ENCODE measurements at regions not wholly inside any gene's neighbourhood (a gene's known extent, or its start where the extent isn't known, plus 50 kb on each side); places are given as distances from the start of the nearest gene placed in this dataset.

DNA sequence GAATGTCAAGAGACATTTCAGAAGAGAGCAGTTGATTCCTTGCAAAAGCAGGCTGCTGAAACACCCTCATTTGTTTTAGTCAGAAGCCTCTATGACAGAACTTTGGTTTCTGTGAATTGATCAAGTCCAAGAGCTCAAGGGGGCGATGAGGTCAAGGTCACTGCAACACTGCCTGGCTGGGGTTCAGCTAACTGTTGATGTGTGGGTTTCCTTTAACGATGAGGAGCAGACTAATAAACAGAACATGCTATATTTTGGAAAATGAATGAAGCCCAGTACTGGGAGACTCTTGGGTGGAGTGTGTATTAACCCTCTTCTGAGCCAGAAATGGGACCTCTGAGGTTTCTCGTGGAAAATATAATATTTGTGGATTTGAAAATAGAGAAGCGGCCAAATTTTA, 109.3 kb downstream of the ZC3H11B start:
- Histone ChIP-seq H2BK120ac (replicated peaks; ENCODE audit: low read depth, low read length) (no peak overlapping the region), H4K20me1 (replicated peaks in 1 of 2; ENCODE audit: control insufficient read depth in 1 of 2, insufficient read depth in 2 of 2, low read length in 2 of 2) (no peaks in the 10 kb centered on the region), H3K14ac (ENCODE audit: insufficient read length) (no peak overlapping the region), H2BK12ac (ENCODE audit: low read depth, low read length) (no peak overlapping the region), H4K5ac (ENCODE audit: insufficient read length, low read depth, low read length) (no peak overlapping the region), H3K4me1 (replicated peaks in 1 of 4; ENCODE audit: control insufficient read depth in 3 of 4, insufficient read depth in 4 of 4, low read length in 3 of 4) (no peaks in the 10 kb centered on the region), H3K36me3 (ENCODE audit: control insufficient read depth in 2 of 4, insufficient read depth in 4 of 4, low read length in 3 of 4) (no peaks in the 10 kb centered on the region), H3K18ac (ENCODE audit: extremely low read depth, low read length) (no peak overlapping the region), H2BK20ac (ENCODE audit: low read length) (no peak overlapping the region), H4K8ac (ENCODE audit: extremely low read depth, insufficient read depth, low read length) (no peak overlapping the region), H3K79me2 (ENCODE audit: control insufficient read depth in 1 of 2, insufficient read depth in 2 of 2, low read length in 2 of 2) (no peaks in the 10 kb centered on the region), H3K4me2 (ENCODE audit: insufficient read depth in 1 of 2, low read depth in 2 of 2, low read length in 2 of 2) (no peak overlapping the region), H3K9me3 (ENCODE audit: insufficient read depth in 2 of 2, low read depth in 1 of 2, low read length in 1 of 2) (no peaks in the 10 kb centered on the region), H2AFZ (ENCODE audit: low read length) (no peak overlapping the region), H3K23me2 (ENCODE audit: low read depth, low read length) (no peaks in the 10 kb centered on the region), H3K4me3 (ENCODE audit: extremely low read depth in 1 of 4, insufficient read depth in 2 of 4, low read depth in 3 of 4, low read length in 4 of 4) (no peak overlapping the region), H3K79me1 (ENCODE audit: low read depth, low read length) (no peaks in the 10 kb centered on the region), H3K9ac (replicated peaks in 1 of 4; ENCODE audit: extremely low read depth in 1 of 4, low read depth in 3 of 4, low read length in 3 of 4) (no peak overlapping the region), H2AK5ac (ENCODE audit: low read depth, low read length) (no peak overlapping the region), H2BK5ac (ENCODE audit: low read depth, low read length) (no peak overlapping the region), H2BK15ac (ENCODE audit: low read length) (no peak overlapping the region), H3K4ac (replicated peaks; ENCODE audit: insufficient read length, low read depth, low read length) (no peak overlapping the region), H3K23ac (ENCODE audit: insufficient read length) (no peak overlapping the region), H4K91ac (replicated peaks; ENCODE audit: insufficient read length, low read length) (no peak overlapping the region), H3K27ac (ENCODE audit: low read depth, low read length) (no peak overlapping the region), H3K27me3 (replicated peaks in 1 of 4; ENCODE audit: control insufficient read depth in 3 of 4, extremely low read depth in 1 of 4, insufficient read depth in 3 of 4, low read length in 3 of 4) (no peaks in the 10 kb centered on the region), H3K56ac (replicated peaks; ENCODE audit: insufficient read length, low read depth, low read length) (no peak overlapping the region)
- 95% methylated on average over 4 of the region's 4 CpGs; no CpG with 5 or more reads in 1 of the 2 experiments for WGBS, 2 experiments (ENCODE audit: extremely low coverage in 1 of 2, insufficient coverage in 1 of 2, insufficient read length in 1 of 2, insufficient replicate concordance in 2 of 2, low coverage in 1 of 2, low lambda C conversion rate in 2 of 2, missing lambda C conversion rate in 1 of 2)
- POLR2A ChIA-PET (ENCODE audit: partially characterized antibody) = no interaction called here
- no peak for TF ChIP-seq TBP (IDR thresholded peaks at IDR 0.05; ENCODE audit: low read depth, low read length)
- TF ChIP-seq KDM4A (IDR thresholded peaks at IDR 0.05; ENCODE audit: low read depth, low read length, severe bottlenecking) = no peak
- TF ChIP-seq RAD21 (IDR thresholded peaks at IDR 0.05 in 1 of 2, conservative IDR thresholded peaks at IDR 0.05 in 1 of 2; ENCODE audit: low read depth in 2 of 2, low read length in 2 of 2) = no peak
- no peak for TF ChIP-seq SP2 (IDR thresholded peaks at IDR 0.05; ENCODE audit: low read length)
- TF ChIP-seq BRCA1 (IDR thresholded peaks at IDR 0.05; ENCODE audit: low read depth, low read length) = no peak
- TF ChIP-seq POLR2A (IDR thresholded peaks at IDR 0.05; ENCODE audit: control extremely low read depth in 1 of 2, low read depth in 2 of 2, low read length in 2 of 2) = no peak
- CTCF ChIA-PET (ENCODE audit: partially characterized antibody) = no interaction called here
- FAIRE-seq (no peak), DNase-seq (ENCODE audit: low read depth in 1 of 2, low spot score in 2 of 2) (no peak)
